ENCODE measurements at regions not wholly inside any gene's neighbourhood (a gene's known extent, or its start where the extent isn't known, plus 50 kb on each side); places are given as distances from the start of the nearest gene placed in this dataset.
"Not testable (repeated sequence)": the region's sequence is repeated elsewhere in the genome, so short reads cannot be mapped to it uniquely, and the experiment has no call there.

- H3K9me3 ChIP-seq (ENCODE audit: control insufficient read depth in 2 of 2, low read length in 2 of 2) = no peaks in the 10 kb centered on the region
- no peak overlapping the region for H3K4me3 ChIP-seq (ENCODE audit: low read length in 2 of 2)
- H3K36me3 ChIP-seq (ENCODE audit: control insufficient read depth in 2 of 2, insufficient read depth in 2 of 2, low read length in 2 of 2) = no peaks in the 10 kb centered on the region
- no peaks in the 10 kb centered on the region for H3K27me3 ChIP-seq (ENCODE audit: control insufficient read depth in 1 of 2, insufficient read depth in 2 of 2, low read length in 2 of 2)
- no peak overlapping the region for H3K9ac ChIP-seq (ENCODE audit: low read length in 2 of 2)
- no peaks in the 10 kb centered on the region for H3K4me1 ChIP-seq (ENCODE audit: control insufficient read depth, insufficient read depth, low read length)
- H3K27ac ChIP-seq (ENCODE audit: low read length) = no peak overlapping the region
Measured at GRCh38 chr2:192655916-192656315, 461.2 kb upstream of the TMEFF2 start.

- H3K4me1 ChIP-seq (ENCODE audit: control insufficient read depth, insufficient read depth, low read length) = no peaks in the 10 kb centered on the region
- no peaks in the 10 kb centered on the region for H3K27me3 ChIP-seq (ENCODE audit: control insufficient read depth in 1 of 2, insufficient read depth in 2 of 2, low read length in 2 of 2)
- no peaks in the 10 kb centered on the region for H3K9me3 ChIP-seq (ENCODE audit: control insufficient read depth in 2 of 2, low read length in 2 of 2)
- no peak overlapping the region for H3K27ac ChIP-seq (ENCODE audit: low read length)
- H3K4me3 ChIP-seq (ENCODE audit: low read length in 2 of 2) = no peak overlapping the region
- no peaks in the 10 kb centered on the region for H3K36me3 ChIP-seq (ENCODE audit: control insufficient read depth in 2 of 2, insufficient read depth in 2 of 2, low read length in 2 of 2)
- no peak overlapping the region for H3K9ac ChIP-seq (ENCODE audit: low read length in 2 of 2)
Measured at GRCh38 chr2:192645811-192646598, 451.3 kb upstream of the TMEFF2 start.

GRCh38 chr2:192634557-192634956 lies 439.8 kb upstream of the TMEFF2 start:
- H3K4me1 ChIP-seq (ENCODE audit: control insufficient read depth, insufficient read depth, low read length) = no peaks in the 10 kb centered on the region
- H3K27me3 ChIP-seq (ENCODE audit: control insufficient read depth in 1 of 2, insufficient read depth in 2 of 2, low read length in 2 of 2) = no peaks in the 10 kb centered on the region
- no peak overlapping the region for H3K27ac ChIP-seq (ENCODE audit: low read length)

GRCh38 chr2:192628017-192628416 lies 433.3 kb upstream of the TMEFF2 start:
- no peaks in the 10 kb centered on the region for H3K27me3 ChIP-seq (ENCODE audit: control insufficient read depth in 1 of 2, insufficient read depth in 2 of 2, low read length in 2 of 2)
- no peaks in the 10 kb centered on the region for H3K4me1 ChIP-seq (ENCODE audit: control insufficient read depth, insufficient read depth, low read length)
- H3K9me3 ChIP-seq (ENCODE audit: control insufficient read depth in 2 of 2, low read length in 2 of 2) = no peaks in the 10 kb centered on the region
- H3K9ac ChIP-seq (ENCODE audit: low read length in 2 of 2) = no peak overlapping the region
- H3K27ac ChIP-seq (ENCODE audit: low read length) = no peak overlapping the region
- H3K4me3 ChIP-seq (ENCODE audit: low read length in 2 of 2) = no peak overlapping the region
- no peaks in the 10 kb centered on the region for H3K36me3 ChIP-seq (ENCODE audit: control insufficient read depth in 2 of 2, insufficient read depth in 2 of 2, low read length in 2 of 2)

More at GRCh38 chr2:192634557-192634956, 439.8 kb upstream of the TMEFF2 start:
- Histone ChIP-seq H3K9ac (ENCODE audit: low read length in 2 of 2) (no peak overlapping the region), H3K36me3 (ENCODE audit: control insufficient read depth in 2 of 2, insufficient read depth in 2 of 2, low read length in 2 of 2) (no peaks in the 10 kb centered on the region), H3K9me3 (ENCODE audit: control insufficient read depth in 2 of 2, low read length in 2 of 2) (peaks cover 0 to 2% of the 10 kb centered on the region in 2 donors), H3K4me3 (ENCODE audit: low read length in 2 of 2) (no peak overlapping the region)

GRCh38 chr2:192615105-192615504 lies 420.4 kb upstream of the TMEFF2 start:
- H3K9me3 ChIP-seq (ENCODE audit: control insufficient read depth in 2 of 2, low read length in 2 of 2) = no peaks in the 10 kb centered on the region
- no peaks in the 10 kb centered on the region for H3K27me3 ChIP-seq (ENCODE audit: control insufficient read depth in 1 of 2, insufficient read depth in 2 of 2, low read length in 2 of 2)
- no peak overlapping the region for H3K4me3 ChIP-seq (ENCODE audit: low read length in 2 of 2)
- H3K27ac ChIP-seq (ENCODE audit: low read length) = no peak overlapping the region
- no peak overlapping the region for H3K9ac ChIP-seq (ENCODE audit: low read length in 2 of 2)
- no peaks in the 10 kb centered on the region for H3K36me3 ChIP-seq (ENCODE audit: control insufficient read depth in 2 of 2, insufficient read depth in 2 of 2, low read length in 2 of 2)
- H3K4me1 ChIP-seq (ENCODE audit: control insufficient read depth, insufficient read depth, low read length) = no peaks in the 10 kb centered on the region

GRCh38 chr2:192604295-192604694 lies 409.6 kb upstream of the TMEFF2 start:
- Histone ChIP-seq H3K9me3 (ENCODE audit: control insufficient read depth in 2 of 2, low read length in 2 of 2) (peaks cover 9 to 13% of the 10 kb centered on the region in 2 donors), H3K9ac (ENCODE audit: low read length in 2 of 2) (no peak overlapping the region), H3K4me1 (ENCODE audit: control insufficient read depth, insufficient read depth, low read length) (no peaks in the 10 kb centered on the region), H3K4me3 (ENCODE audit: low read length in 2 of 2) (no peak overlapping the region), H3K27ac (ENCODE audit: low read length) (no peak overlapping the region), H3K36me3 (ENCODE audit: control insufficient read depth in 2 of 2, insufficient read depth in 2 of 2, low read length in 2 of 2) (no peaks in the 10 kb centered on the region), H3K27me3 (ENCODE audit: control insufficient read depth in 1 of 2, insufficient read depth in 2 of 2, low read length in 2 of 2) (no peaks in the 10 kb centered on the region)

- not testable (repeated sequence) for H3K36me3 ChIP-seq (ENCODE audit: control insufficient read depth in 2 of 2, insufficient read depth in 2 of 2, low read length in 2 of 2); H3K4me3 ChIP-seq (ENCODE audit: low read length in 2 of 2); H3K27ac ChIP-seq (ENCODE audit: low read length); H3K27me3 ChIP-seq (ENCODE audit: control insufficient read depth in 1 of 2, insufficient read depth in 2 of 2, low read length in 2 of 2); H3K9ac ChIP-seq (ENCODE audit: low read length in 2 of 2); H3K4me1 ChIP-seq (ENCODE audit: control insufficient read depth, insufficient read depth, low read length)
- peaks cover 5 to 13% of the 10 kb centered on the region in 2 donors for H3K9me3 ChIP-seq (ENCODE audit: control insufficient read depth in 2 of 2, low read length in 2 of 2)
Measured at GRCh38 chr2:192598649-192599048, 403.9 kb upstream of the TMEFF2 start.

GRCh38 chr2:192593561-192593960 lies 398.8 kb upstream of the TMEFF2 start:
- Histone ChIP-seq H3K9me3 (ENCODE audit: control insufficient read depth in 2 of 2, low read length in 2 of 2) (no peaks in the 10 kb centered on the region), H3K9ac (ENCODE audit: low read length in 2 of 2) (no peak overlapping the region), H3K4me1 (ENCODE audit: control insufficient read depth, insufficient read depth, low read length) (no peaks in the 10 kb centered on the region), H3K4me3 (ENCODE audit: low read length in 2 of 2) (no peak overlapping the region), H3K27me3 (ENCODE audit: control insufficient read depth in 1 of 2, insufficient read depth in 2 of 2, low read length in 2 of 2) (no peaks in the 10 kb centered on the region), H3K27ac (ENCODE audit: low read length) (no peak overlapping the region), H3K36me3 (ENCODE audit: control insufficient read depth in 2 of 2, insufficient read depth in 2 of 2, low read length in 2 of 2) (no peaks in the 10 kb centered on the region)

- Histone ChIP-seq H3K27me3 (ENCODE audit: control insufficient read depth in 1 of 2, insufficient read depth in 2 of 2, low read length in 2 of 2) (no peaks in the 10 kb centered on the region), H3K36me3 (ENCODE audit: control insufficient read depth in 2 of 2, insufficient read depth in 2 of 2, low read length in 2 of 2) (no peaks in the 10 kb centered on the region), H3K27ac (ENCODE audit: low read length) (no peak overlapping the region), H3K9ac (ENCODE audit: low read length in 2 of 2) (no peak overlapping the region), H3K4me3 (ENCODE audit: low read length in 2 of 2) (no peak overlapping the region), H3K4me1 (ENCODE audit: control insufficient read depth, insufficient read depth, low read length) (no peaks in the 10 kb centered on the region), H3K9me3 (ENCODE audit: control insufficient read depth in 2 of 2, low read length in 2 of 2) (no peaks in the 10 kb centered on the region)
Measured at GRCh38 chr2:192591617-192592016, 396.9 kb upstream of the TMEFF2 start.

GRCh38 chr2:192585418-192585817 lies 390.7 kb upstream of the TMEFF2 start:
- H3K27me3 ChIP-seq (ENCODE audit: control insufficient read depth in 1 of 2, insufficient read depth in 2 of 2, low read length in 2 of 2) = no peaks in the 10 kb centered on the region
- no peak overlapping the region for H3K9ac ChIP-seq (ENCODE audit: low read length in 2 of 2)
- H3K27ac ChIP-seq (ENCODE audit: low read length) = no peak overlapping the region
- no peaks in the 10 kb centered on the region for H3K4me1 ChIP-seq (ENCODE audit: control insufficient read depth, insufficient read depth, low read length)
- H3K4me3 ChIP-seq (ENCODE audit: low read length in 2 of 2) = no peak overlapping the region
- H3K36me3 ChIP-seq (ENCODE audit: control insufficient read depth in 2 of 2, insufficient read depth in 2 of 2, low read length in 2 of 2) = no peaks in the 10 kb centered on the region
- H3K9me3 ChIP-seq (ENCODE audit: control insufficient read depth in 2 of 2, low read length in 2 of 2) = no peaks in the 10 kb centered on the region

- no peaks in the 10 kb centered on the region for H3K36me3 ChIP-seq (ENCODE audit: control insufficient read depth in 2 of 2, insufficient read depth in 2 of 2, low read length in 2 of 2)
- H3K27me3 ChIP-seq (ENCODE audit: control insufficient read depth in 1 of 2, insufficient read depth in 2 of 2, low read length in 2 of 2) = no peaks in the 10 kb centered on the region
- no peak overlapping the region for H3K27ac ChIP-seq (ENCODE audit: low read length)
- no peak overlapping the region for H3K9ac ChIP-seq (ENCODE audit: low read length in 2 of 2)
- H3K4me3 ChIP-seq (ENCODE audit: low read length in 2 of 2) = no peak overlapping the region
- H3K4me1 ChIP-seq (ENCODE audit: control insufficient read depth, insufficient read depth, low read length) = no peaks in the 10 kb centered on the region
- no peaks in the 10 kb centered on the region for H3K9me3 ChIP-seq (ENCODE audit: control insufficient read depth in 2 of 2, low read length in 2 of 2)
Measured at GRCh38 chr2:192584976-192585375, 390.2 kb upstream of the TMEFF2 start.

Measured in stomach smooth muscle (tissue), 2 donors.